ENCODE measurements at regions not wholly inside any gene's neighbourhood (a gene's known extent, or its start where the extent isn't known, plus 50 kb on each side); places are given as distances from the start of the nearest gene placed in this dataset.

DNA sequence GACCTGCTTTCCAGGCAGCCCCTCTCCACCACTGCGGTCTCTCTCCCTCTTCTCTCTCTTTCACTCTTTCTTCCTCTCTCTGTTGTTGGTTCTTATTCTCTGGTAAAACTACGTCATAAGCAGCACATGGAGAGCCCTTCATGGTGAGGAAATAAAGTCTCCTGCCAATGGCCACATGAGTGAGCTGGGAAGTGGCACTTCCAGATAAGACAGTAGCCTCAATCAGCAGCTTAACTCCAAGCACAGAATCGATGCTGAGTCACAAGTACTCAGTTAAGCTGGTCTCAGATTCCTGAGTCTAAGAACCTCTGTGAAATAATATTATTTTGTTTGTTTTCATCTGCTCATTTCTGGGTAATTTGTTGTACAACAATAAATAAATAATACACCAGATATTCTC, 500.1 kb downstream of the GABRG2 start (continued):
- TF ChIP-seq HOXA7 (CRISPR knock-in tag; IDR thresholded peaks at IDR 0.05) = no peak
- no peak for TF ChIP-seq HOXB13 (CRISPR knock-in tag; IDR thresholded peaks at IDR 0.05; ENCODE audit: low read depth)
- TF ChIP-seq JUN (IDR thresholded peaks at IDR 0.05) = no peak
- no peak for TF ChIP-seq RNF2 (IDR thresholded peaks at IDR 0.05; ENCODE audit: borderline replicate concordance, low read depth)
- TF ChIP-seq ZSCAN20 (CRISPR knock-in tag; IDR thresholded peaks at IDR 0.05) = no peak
- no peak for TF ChIP-seq EHF (CRISPR knock-in tag; IDR thresholded peaks at IDR 0.05)
- no peak for TF ChIP-seq NPAS2 (CRISPR knock-in tag; IDR thresholded peaks at IDR 0.05; ENCODE audit: borderline replicate concordance)

DNA sequence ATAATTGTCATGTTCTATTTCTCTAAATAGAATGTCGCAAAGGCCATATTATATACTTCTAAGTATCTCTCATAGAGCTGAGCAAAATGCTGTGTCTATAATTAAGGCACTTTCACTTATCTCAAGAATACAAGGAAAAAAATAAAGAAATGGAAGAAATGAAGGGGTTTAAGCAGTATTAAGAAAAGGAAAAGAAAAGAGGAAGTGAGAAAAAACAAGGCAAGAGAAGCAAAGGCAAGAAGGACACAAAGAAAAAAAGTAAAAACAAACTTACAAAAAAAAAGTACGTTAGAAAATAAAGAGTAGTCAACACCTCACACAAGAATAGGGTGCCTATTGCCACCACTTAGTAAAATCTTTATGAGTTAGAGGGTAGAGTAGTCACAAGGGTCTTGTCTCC, 506.2 kb downstream of the GABRG2 start:
- WGBS (ENCODE audit: missing lambda C conversion rate) = 13% methylated on average over 2 of the region's 2 CpGs
- TF ChIP-seq, protein P1, sequence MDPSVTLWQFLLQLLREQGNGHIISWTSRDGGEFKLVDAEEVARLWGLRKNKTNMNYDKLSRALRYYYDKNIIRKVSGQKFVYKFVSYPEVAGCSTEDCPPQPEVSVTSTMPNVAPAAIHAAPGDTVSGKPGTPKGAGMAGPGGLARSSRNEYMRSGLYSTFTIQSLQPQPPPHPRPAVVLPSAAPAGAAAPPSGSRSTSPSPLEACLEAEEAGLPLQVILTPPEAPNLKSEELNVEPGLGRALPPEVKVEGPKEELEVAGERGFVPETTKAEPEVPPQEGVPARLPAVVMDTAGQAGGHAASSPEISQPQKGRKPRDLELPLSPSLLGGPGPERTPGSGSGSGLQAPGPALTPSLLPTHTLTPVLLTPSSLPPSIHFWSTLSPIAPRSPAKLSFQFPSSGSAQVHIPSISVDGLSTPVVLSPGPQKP (IDR thresholded peaks at IDR 0.05; ENCODE audit: low read depth, low read length) = no peak
- TF ChIP-seq RNF2 (IDR thresholded peaks at IDR 0.05; ENCODE audit: borderline replicate concordance, low read depth) = no peak
- no peak for TF ChIP-seq PBX3 (IDR thresholded peaks at IDR 0.05)
- TF ChIP-seq, protein P2, sequence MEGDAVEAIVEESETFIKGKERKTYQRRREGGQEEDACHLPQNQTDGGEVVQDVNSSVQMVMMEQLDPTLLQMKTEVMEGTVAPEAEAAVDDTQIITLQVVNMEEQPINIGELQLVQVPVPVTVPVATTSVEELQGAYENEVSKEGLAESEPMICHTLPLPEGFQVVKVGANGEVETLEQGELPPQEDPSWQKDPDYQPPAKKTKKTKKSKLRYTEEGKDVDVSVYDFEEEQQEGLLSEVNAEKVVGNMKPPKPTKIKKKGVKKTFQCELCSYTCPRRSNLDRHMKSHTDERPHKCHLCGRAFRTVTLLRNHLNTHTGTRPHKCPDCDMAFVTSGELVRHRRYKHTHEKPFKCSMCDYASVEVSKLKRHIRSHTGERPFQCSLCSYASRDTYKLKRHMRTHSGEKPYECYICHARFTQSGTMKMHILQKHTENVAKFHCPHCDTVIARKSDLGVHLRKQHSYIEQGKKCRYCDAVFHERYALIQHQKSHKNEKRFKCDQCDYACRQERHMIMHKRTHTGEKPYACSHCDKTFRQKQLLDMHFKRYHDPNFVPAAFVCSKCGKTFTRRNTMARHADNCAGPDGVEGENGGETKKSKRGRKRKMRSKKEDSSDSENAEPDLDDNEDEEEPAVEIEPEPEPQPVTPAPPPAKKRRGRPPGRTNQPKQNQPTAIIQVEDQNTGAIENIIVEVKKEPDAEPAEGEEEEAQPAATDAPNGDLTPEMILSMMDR (IDR thresholded peaks at IDR 0.05) = no peak

DNA sequence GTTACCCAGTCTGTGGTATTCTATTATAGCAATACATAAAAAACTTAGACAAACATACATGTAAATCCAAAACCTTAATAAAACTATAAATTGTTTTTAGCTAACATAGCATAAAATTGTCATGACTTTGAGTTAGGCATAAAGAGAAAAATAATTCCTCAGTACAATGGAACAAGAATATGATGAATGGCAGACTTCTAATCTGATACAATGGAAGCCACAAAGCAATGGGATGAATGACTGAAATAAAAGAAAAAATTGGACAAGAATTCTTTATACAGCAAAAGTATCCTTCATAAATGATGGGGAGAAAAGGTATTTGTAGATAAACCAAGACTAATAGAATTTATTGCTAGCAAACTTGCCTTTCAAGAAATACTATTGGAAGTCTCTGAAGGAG, 524.2 kb downstream of the GABRG2 start:
- Histone ChIP-seq H3K9me3 (no peaks in the 10 kb centered on the region; the same call in 1 of the 3 replicates), H3K4me2 (no peak overlapping the region), H3K27ac (no peak overlapping the region), H3K4me3 (no peak overlapping the region), H3K4me1 (no peaks in the 10 kb centered on the region)
- DNase-seq (ENCODE audit: low read depth in 1 of 2, low spot score in 1 of 2) (no peak), ATAC-seq (no peak), FAIRE-seq (no peak)
- ChIA-PET CTCF (no interaction called here), POLR2A (no interaction called here)
- no peak for TF ChIP-seq EP300 (IDR thresholded peaks at IDR 0.05)
- TF ChIP-seq BHLHE40 (IDR thresholded peaks at IDR 0.05; ENCODE audit: low read depth, low read length) = no peak
- TF ChIP-seq, protein P3, sequence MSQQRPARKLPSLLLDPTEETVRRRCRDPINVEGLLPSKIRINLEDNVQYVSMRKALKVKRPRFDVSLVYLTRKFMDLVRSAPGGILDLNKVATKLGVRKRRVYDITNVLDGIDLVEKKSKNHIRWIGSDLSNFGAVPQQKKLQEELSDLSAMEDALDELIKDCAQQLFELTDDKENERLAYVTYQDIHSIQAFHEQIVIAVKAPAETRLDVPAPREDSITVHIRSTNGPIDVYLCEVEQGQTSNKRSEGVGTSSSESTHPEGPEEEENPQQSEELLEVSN (IDR thresholded peaks at IDR 0.05; ENCODE audit: borderline replicate concordance, low read depth) = no peak
- no peak for TF ChIP-seq MAZ (IDR thresholded peaks at IDR 0.05; ENCODE audit: borderline replicate concordance, low read depth, low read length)
- TF ChIP-seq POLR2AphosphoS2 (conservative IDR thresholded peaks at IDR 0.05; ENCODE audit: low read length) = no peak
- no peak for TF ChIP-seq KDM5A (IDR thresholded peaks at IDR 0.05)
- TF ChIP-seq PHF8 (IDR thresholded peaks at IDR 0.05; ENCODE audit: borderline replicate concordance, low read depth) = no peak
- TF ChIP-seq ESRRA (IDR thresholded peaks at IDR 0.05; ENCODE audit: borderline replicate concordance, low read length) = no peak
- no peak for TF ChIP-seq TP53 (CRISPR knock-in tag; IDR thresholded peaks at IDR 0.05)
- TF ChIP-seq HOXB5 (CRISPR knock-in tag; IDR thresholded peaks at IDR 0.05) = no peak
- TF ChIP-seq, protein P4, sequence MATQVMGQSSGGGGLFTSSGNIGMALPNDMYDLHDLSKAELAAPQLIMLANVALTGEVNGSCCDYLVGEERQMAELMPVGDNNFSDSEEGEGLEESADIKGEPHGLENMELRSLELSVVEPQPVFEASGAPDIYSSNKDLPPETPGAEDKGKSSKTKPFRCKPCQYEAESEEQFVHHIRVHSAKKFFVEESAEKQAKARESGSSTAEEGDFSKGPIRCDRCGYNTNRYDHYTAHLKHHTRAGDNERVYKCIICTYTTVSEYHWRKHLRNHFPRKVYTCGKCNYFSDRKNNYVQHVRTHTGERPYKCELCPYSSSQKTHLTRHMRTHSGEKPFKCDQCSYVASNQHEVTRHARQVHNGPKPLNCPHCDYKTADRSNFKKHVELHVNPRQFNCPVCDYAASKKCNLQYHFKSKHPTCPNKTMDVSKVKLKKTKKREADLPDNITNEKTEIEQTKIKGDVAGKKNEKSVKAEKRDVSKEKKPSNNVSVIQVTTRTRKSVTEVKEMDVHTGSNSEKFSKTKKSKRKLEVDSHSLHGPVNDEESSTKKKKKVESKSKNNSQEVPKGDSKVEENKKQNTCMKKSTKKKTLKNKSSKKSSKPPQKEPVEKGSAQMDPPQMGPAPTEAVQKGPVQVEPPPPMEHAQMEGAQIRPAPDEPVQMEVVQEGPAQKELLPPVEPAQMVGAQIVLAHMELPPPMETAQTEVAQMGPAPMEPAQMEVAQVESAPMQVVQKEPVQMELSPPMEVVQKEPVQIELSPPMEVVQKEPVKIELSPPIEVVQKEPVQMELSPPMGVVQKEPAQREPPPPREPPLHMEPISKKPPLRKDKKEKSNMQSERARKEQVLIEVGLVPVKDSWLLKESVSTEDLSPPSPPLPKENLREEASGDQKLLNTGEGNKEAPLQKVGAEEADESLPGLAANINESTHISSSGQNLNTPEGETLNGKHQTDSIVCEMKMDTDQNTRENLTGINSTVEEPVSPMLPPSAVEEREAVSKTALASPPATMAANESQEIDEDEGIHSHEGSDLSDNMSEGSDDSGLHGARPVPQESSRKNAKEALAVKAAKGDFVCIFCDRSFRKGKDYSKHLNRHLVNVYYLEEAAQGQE (IDR thresholded peaks at IDR 0.05) = no peak
- TF ChIP-seq PBX3 (IDR thresholded peaks at IDR 0.05) = no peak
- no peak for TF ChIP-seq MAFK (IDR thresholded peaks at IDR 0.05; ENCODE audit: partially characterized antibody)
- TF ChIP-seq, protein P2 (IDR thresholded peaks at IDR 0.05) = no peak
- TF ChIP-seq KDM1A (IDR thresholded peaks at IDR 0.05; ENCODE audit: low read depth) = no peak
- TF ChIP-seq HEYL (CRISPR knock-in tag; IDR thresholded peaks at IDR 0.05) = no peak

More for the DNA sequence above, 506.2 kb downstream of the GABRG2 start:
- H3K27ac ChIP-seq = no peak overlapping the region
- ATAC-seq (no peak), DNase-seq (ENCODE audit: low read depth in 1 of 2, low spot score in 1 of 2) (no peak), FAIRE-seq (no peak)
- H3K9me3 ChIP-seq = no peaks in the 10 kb centered on the region
- ChIA-PET POLR2A (no interaction called here), CTCF (no interaction called here)
- H3K4me1 ChIP-seq = no peaks in the 10 kb centered on the region
- H3K4me3 ChIP-seq = no peak overlapping the region
- no peak overlapping the region for H3K4me2 ChIP-seq
